LHCN-M2 (cell line): ENCODE measurements at regions not wholly inside any gene's neighbourhood (a gene's known extent, or its start where the extent isn't known, plus 50 kb on each side); places are given as distances from the start of the nearest gene placed in this dataset.

Experiments used
- DNase-seq: peaks from one replicate; pipeline ENCODE4 v3.0.0-alpha.2; 2012; ENCODE audit warnings: low read depth

DNA sequence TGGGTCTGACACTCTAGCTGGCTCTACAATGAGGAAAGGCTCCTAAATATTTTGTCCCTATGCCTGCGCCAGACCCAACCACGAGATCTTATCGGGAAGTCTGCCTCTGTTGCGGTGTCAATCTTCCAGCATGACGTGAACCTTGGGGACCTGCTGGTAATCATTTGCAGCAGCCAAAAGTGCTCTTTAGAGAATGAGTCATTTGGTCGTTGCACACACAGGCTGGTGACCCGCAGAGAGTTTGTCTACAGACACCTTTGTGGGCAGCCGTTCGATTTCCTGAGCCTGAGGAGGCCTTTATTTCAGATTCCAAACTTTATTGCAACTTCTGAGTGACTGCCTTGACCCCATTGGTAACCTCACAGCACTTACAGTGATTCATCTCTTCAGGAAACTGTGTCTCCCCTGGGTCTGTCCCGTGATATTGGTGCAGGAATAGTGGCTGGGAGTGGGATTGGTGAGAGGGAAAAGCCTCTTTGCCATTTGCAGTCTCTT, 326.1 kb downstream of the NSG2 start:
- no peak for DNase-seq

- no peak for DNase-seq
Measured at GRCh38 chr5:174374206-174374605, 328.7 kb downstream of the NSG2 start.

- no peak for DNase-seq
Measured at GRCh38 chr5:174376056-174376455, 330.6 kb downstream of the NSG2 start.

DNA sequence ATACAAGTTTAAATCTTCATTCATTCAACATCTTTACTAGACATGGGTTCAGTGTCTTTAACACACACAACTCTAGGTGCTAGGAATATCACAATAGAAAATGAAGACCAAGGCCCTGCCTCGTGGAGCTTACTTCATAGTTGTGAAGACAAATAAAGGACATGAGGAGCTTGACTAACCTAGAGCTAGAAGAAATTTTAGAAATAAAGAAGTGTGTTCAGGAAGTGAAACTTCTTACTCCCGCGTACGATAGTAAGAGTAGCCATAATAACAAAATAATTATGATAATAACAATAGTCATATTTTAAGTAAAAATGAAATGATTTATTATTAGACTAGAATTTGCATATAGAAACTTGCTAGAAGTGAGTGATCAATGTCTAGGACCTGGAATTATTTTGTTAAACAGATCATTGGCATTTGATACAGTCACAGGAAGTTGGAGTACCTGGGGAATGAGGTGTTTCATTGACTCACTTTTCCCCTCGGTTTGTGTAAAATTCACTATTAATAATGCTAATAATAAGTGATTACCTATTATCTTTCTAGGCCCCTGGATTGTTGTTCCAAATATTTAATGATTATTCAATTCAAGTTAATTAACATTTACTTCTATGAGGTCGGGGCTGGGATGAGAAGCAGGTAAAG, 331.3 kb downstream of the NSG2 start:
- DNase-seq: no peak

DNA sequence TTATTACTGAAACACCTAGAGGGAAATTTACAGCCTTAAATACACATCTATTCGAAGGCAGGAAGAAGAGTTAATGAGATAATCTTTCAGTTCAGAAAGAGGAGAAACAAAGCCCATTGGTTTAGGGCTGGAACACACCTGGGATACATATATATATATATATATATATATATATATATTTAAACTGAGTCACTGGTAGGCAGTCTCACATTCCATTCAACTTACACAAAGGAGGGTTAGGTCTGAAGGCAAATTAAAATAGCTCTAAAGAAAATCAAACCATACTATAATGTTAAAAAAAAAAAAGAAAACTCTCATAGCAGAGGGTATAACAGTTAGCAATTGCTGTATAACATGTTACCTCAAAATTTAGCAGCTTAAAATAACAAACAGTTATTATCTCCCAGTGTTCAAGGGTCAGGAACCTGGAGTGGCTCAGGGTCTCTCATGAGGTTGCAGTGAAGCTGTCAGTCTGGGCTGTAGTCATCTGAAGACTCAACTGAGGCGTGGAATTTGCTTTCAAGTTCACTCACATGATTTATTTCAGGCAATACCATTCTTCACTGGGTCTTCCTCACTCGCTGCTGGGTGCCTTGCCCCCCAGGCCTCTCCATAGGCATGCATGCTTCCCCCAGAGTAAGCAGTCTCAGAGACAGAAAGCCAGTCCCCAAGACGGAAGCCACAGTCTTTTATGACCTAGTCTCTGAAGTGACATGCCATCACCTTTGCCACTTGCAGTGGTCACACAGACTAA, 332.8 kb downstream of the NSG2 start:
- no peak for DNase-seq

DNA sequence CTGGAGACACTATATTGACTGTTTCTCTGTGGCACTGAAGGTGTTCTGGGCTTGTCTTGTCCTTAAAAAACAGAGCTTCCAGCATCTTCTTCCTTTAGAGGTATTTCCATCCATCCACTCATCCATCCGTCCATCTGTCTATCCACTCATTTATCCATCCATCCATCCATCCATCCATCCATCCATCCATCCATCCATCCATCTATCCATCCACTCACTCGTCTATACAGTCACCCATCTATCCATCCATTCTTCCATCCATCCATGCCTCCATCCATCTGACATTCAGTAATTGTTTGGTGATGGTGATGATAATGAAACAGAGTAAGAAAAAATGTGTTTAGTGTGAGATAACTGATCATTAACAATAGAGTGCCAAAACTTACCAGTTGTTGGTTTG, 334.8 kb downstream of the NSG2 start:
- DNase-seq: no peak

DNA sequence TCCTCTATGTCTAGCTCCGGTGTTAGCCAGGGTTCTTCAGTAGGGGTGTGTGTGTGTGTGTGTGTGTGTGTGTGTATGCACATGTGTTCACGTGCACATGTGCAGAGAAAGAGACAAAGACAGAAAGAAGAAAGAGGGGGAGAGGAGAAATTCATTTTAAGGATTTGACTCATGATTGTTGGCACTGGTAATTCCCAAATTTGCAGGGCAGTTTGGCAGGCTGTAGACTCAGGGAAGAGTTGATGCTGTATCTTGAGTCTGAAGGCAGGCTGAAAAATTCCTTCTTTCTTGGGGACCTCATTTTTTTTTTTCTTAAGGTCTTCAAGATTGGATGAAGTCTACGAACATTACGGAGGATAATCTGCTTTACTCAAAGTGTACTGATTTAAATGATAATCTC, 335.7 kb downstream of the NSG2 start:
- DNase-seq: no peak

GRCh38 chr5:174383210-174384167, 338.0 kb downstream of the NSG2 start:
- no peak for DNase-seq

GRCh38 chr5:174384509-174384947, 339.0 kb downstream of the NSG2 start:
- DNase-seq: no peak

GRCh38 chr5:174386306-174386705, 338.1 kb upstream of the MSX2 start:
- no peak for DNase-seq

GRCh38 chr5:174386846-174387245, 337.5 kb upstream of the MSX2 start:
- DNase-seq: no peak

GRCh38 chr5:174387448-174387847, 336.9 kb upstream of the MSX2 start:
- no peak for DNase-seq

- no peak for DNase-seq
Measured at GRCh38 chr5:174392892-174393291, 331.5 kb upstream of the MSX2 start.

GRCh38 chr5:174396541-174396940, 327.8 kb upstream of the MSX2 start:
- no peak for DNase-seq

- DNase-seq: no peak
Measured at GRCh38 chr5:174397206-174397605, 327.2 kb upstream of the MSX2 start.

DNA sequence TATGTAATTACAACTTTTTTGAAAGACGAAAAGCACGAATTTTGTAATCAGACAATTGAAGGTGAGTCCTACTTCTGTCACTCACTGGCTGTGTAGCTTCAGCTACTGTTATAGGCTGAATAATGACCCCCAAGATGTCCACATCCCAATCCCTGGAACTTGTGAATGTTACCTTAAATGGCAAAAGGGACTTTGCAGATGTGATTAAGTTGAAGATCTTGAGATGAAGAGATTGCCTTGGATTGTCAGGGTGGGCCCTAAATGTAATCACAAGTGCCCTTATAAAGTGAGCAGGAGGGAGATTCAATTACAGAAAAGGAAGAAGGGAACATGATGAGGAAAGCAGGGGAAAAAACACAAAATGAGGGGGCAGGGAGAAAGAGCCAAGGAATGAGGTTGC, 326.2 kb upstream of the MSX2 start:
- DNase-seq: no peak

DNA sequence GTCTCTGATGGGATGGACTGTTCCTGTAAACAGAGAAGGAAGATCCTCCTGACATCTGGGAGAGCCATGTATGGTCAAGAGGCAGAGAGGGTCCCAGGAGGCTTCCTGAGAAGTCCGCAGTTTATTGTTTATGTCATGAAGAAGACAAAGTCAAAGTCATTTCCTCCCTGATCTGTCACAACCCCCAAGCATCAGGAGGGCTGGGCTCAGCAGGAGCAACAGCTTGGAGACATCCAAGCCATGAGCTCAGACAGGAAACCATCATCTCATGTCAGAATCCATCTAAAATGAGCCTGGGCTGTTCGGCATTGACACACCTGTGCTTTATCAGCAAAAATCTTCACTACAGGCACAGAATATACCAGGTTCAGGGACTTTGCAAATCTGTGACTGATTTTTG, 325.0 kb upstream of the MSX2 start:
- DNase-seq: no peak

DNA sequence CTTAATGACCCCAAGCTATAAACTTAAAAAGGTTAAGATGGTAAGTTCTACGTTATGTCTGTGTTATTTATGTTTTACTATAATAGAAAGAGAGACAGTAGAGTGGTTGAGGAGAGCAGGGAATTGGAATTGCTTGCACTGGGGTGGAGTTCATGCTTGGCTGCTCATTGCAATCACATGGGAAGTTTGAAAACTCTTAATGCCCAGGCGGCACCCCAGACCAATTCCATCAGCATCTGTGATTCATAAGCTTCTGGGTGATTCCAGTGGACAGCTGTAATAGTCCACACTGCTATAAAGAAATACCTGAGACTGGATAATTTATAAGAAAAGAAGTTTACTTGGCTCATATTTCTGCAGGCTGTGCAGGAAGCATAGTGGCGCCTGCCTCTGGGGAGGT, 323.9 kb upstream of the MSX2 start:
- no peak for DNase-seq

DNA sequence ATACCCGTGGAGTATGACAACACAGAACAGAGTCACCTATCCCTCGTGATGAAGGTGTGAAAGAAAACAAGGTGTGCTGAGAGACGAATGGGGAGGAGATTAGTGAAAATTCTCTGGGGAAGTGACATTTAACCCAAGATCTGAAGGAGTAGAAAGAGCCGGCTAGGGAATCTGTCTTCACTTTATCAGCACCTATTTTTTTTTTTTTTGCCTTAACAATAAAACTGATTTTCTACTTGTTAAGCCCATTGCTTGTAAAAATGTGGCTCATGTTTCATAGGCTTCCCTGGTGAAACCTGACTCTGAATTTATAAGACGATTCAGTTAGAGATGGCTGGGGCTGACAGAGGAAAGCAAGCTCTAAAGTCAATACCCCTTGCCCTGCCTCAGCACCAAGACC, 322.6 kb upstream of the MSX2 start:
- DNase-seq: no peak

- DNase-seq: no peak
Measured at GRCh38 chr5:174402222-174402812, 322.1 kb upstream of the MSX2 start.

GRCh38 chr5:174404848-174405247, 319.5 kb upstream of the MSX2 start:
- DNase-seq: no peak

GRCh38 chr5:174409070-174409469, 315.3 kb upstream of the MSX2 start:
- no peak for DNase-seq
